ENCODE measurements at regions not wholly inside any gene's neighbourhood (a gene's known extent, or its start where the extent isn't known, plus 50 kb on each side); places are given as distances from the start of the nearest gene placed in this dataset.

GRCh38 chr2:138084206-138084605 lies 119.9 kb downstream of the HNMT start:
- TF ChIP-seq POLR2A (IDR thresholded peaks at IDR 0.05): no peak
- TF ChIP-seq CTCF (IDR thresholded peaks at IDR 0.05): no peak

Measured in adrenal gland (tissue), 5 donors.